ENCODE measurements at regions not wholly inside any gene's neighbourhood (a gene's known extent, or its start where the extent isn't known, plus 50 kb on each side); places are given as distances from the start of the nearest gene placed in this dataset.

DNA sequence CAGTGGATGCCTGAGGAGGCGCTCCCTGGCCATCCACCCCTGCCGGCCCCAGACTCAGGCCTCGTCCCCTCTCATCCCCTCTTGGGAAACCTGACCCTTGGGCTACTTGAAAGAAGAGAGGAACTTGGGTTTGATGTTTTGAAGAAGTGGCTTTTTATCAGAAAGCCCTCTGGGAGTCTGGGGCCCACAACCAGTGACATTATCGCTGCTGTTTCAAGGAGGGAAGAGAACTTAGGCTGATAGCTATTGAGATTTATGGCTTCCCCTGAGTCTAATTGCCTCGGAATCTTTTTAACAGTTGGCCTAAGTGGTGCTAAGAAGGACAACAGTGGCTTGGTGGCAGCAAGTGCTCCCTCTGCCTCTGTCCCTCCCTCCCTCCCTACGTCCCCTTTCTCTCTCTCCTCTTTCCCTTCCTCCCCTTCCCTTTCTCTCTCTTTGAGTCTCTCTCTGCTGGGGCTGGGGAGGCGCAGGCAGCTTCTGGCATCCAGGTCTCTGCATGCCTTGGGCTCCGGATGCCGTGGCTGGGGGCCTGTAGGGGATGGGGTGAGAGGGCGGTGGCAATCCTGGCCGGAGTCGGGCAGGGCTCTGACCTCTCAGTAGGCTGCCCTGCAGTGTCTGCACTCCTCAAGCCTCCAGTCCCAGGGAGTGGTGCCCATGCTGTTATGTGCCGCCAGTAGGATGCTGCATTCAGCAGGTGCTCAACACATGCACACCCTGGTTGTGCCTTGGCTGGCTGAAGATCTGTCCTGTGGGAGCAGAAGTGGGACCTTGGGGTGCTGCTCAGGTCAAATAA is 49.6 kb upstream of the RXRA start:
- no peak for FAIRE-seq
- TF ChIP-seq, protein P1, sequence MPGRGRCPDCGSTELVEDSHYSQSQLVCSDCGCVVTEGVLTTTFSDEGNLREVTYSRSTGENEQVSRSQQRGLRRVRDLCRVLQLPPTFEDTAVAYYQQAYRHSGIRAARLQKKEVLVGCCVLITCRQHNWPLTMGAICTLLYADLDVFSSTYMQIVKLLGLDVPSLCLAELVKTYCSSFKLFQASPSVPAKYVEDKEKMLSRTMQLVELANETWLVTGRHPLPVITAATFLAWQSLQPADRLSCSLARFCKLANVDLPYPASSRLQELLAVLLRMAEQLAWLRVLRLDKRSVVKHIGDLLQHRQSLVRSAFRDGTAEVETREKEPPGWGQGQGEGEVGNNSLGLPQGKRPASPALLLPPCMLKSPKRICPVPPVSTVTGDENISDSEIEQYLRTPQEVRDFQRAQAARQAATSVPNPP (IDR thresholded peaks at IDR 0.05; ENCODE audit: borderline replicate concordance, insufficient read depth, insufficient read length) = no peak
- TF ChIP-seq ZNF561 (CRISPR knock-in tag; conservative IDR thresholded peaks at IDR 0.05) = no peak
- peak; percentile 62 for TF ChIP-seq CBFA2T3 (IDR thresholded peaks at IDR 0.05)
- peak; percentile 78; the same call in 1 of the 2 replicates for TF ChIP-seq SPI1 (IDR thresholded peaks at IDR 0.05; ENCODE audit: borderline replicate concordance, low read depth, low read length)
- no peak for TF ChIP-seq ZNF436 (CRISPR knock-in tag; IDR thresholded peaks at IDR 0.05)
- no peak for TF ChIP-seq EP400 (IDR thresholded peaks at IDR 0.05)
- TF ChIP-seq RNF2 (IDR thresholded peaks at IDR 0.05) = peak; percentile 49; the same call in 1 of the 2 replicates
- TF ChIP-seq SLC30A9 (CRISPR knock-in tag; IDR thresholded peaks at IDR 0.05) = no peak
- peak; percentile 94 for TF ChIP-seq MEIS2 (IDR thresholded peaks at IDR 0.05; ENCODE audit: partially characterized antibody)
- TF ChIP-seq, protein P2, sequence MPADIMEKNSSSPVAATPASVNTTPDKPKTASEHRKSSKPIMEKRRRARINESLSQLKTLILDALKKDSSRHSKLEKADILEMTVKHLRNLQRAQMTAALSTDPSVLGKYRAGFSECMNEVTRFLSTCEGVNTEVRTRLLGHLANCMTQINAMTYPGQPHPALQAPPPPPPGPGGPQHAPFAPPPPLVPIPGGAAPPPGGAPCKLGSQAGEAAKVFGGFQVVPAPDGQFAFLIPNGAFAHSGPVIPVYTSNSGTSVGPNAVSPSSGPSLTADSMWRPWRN (IDR thresholded peaks at IDR 0.05; ENCODE audit: low read depth) = peak; percentile 81; the same call in 1 of the 2 replicates
- TF ChIP-seq PKNOX1 (IDR thresholded peaks at IDR 0.05) = peak; percentile 57; the same call in 1 of the 2 replicates
- no peak for TF ChIP-seq CHD1 (IDR thresholded peaks at IDR 0.05; ENCODE audit: low read length)
- peak; percentile 63 for TF ChIP-seq TEAD4 (IDR thresholded peaks at IDR 0.05; ENCODE audit: low read length)
- no peak for TF ChIP-seq TEAD4 (CRISPR knock-in tag; IDR thresholded peaks at IDR 0.05; ENCODE audit: borderline replicate concordance)
- peak; percentile 21; the same call in 1 of the 2 replicates for TF ChIP-seq LEF1 (IDR thresholded peaks at IDR 0.05)
- 0 out of 2 replicates have a peak, but pooled peaks have one; percentile 39 for TF ChIP-seq ARID1B (IDR thresholded peaks at IDR 0.05)
- peak; percentile 90 for TF ChIP-seq ZKSCAN8 (CRISPR knock-in tag; IDR thresholded peaks at IDR 0.05)
- no peak for TF ChIP-seq SIN3B (IDR thresholded peaks at IDR 0.05; ENCODE audit: low read depth)
- TF ChIP-seq ZNF146 (CRISPR knock-in tag; IDR thresholded peaks at IDR 0.05; ENCODE audit: unreplicated experiment) = no peak
- peak; percentile 19 to 82; a peak in 3 of 4 replicates for TF ChIP-seq RCOR1 (IDR thresholded peaks at IDR 0.05; ENCODE audit: borderline replicate concordance in 1 of 2, low read depth in 2 of 2, low read length in 2 of 2)

More for the DNA sequence above, 49.6 kb upstream of the RXRA start:
- peaks cover 7 to 80% of the 10 kb centered on the region in 2 experiments; a peak in 4 of 5 replicates for H3K27me3 ChIP-seq (ENCODE audit: control insufficient read depth in 2 of 2, insufficient read depth in 2 of 2, low read length in 2 of 2)
- no peaks in the 10 kb centered on the region for H3K36me3 ChIP-seq (ENCODE audit: control insufficient read depth, insufficient read depth, low read length)
- H3K9me3 ChIP-seq (replicated peaks; ENCODE audit: control insufficient read depth, insufficient read depth, low read depth, low read length) = peaks cover 4% of the 10 kb centered on the region
- no peak overlapping the region for H2AFZ ChIP-seq (ENCODE audit: low read depth, low read length)
- intact Hi-C loops (cut with micrococcal nuclease) = no loop called here
- H3K9ac ChIP-seq (ENCODE audit: insufficient read depth in 1 of 2, low read depth in 2 of 2, low read length in 2 of 2) = peak overlapping the region in 1 of 2 experiments; percentile 58; a peak in 1 of 4 replicates
- BruUV-seq (replicated peaks) = no TSS peak
- no peak overlapping the region for H3K4me3 ChIP-seq
- H3K9me1 ChIP-seq (ENCODE audit: control insufficient read depth, insufficient read depth, low read length) = no peaks in the 10 kb centered on the region
- peaks cover 0 to 13% of the 10 kb centered on the region in 2 experiments; a peak in 4 of 5 replicates for H3K4me1 ChIP-seq (replicated peaks in 1 of 2; ENCODE audit: control insufficient read depth in 2 of 2, insufficient read depth in 2 of 2, low read length in 2 of 2)
- peaks cover 16% of the 10 kb centered on the region; the same call in 1 of the 2 replicates for H4K20me1 ChIP-seq (replicated peaks; ENCODE audit: control insufficient read depth, insufficient read depth, low read length)
- ChIA-PET POLR2A (interaction anchor here (0.7 kb wide), 1 partner anchor 10 kb away, joined by 3 read pairs; no protein-coding TSS in a partner anchor), CTCF (ENCODE audit: low intra/inter-chr PET ratio) (no interaction called here)
- H3K79me2 ChIP-seq (ENCODE audit: control insufficient read depth, insufficient read depth, low read length) = no peaks in the 10 kb centered on the region
- DNase-seq (ENCODE audit: extremely low read depth in 1 of 4, low spot score in 3 of 4) = peak in 1 of 4 experiments; percentile 29
- ATAC-seq = peak; percentile 58
- in situ Hi-C loops (cut with MboI) = no loop called here
- 3% methylated on average over 6 of the region's 13 CpGs for WGBS (ENCODE audit: insufficient coverage, low coverage, missing lambda C conversion rate)
- no peak overlapping the region for H3K4me2 ChIP-seq (ENCODE audit: insufficient read depth, low read length)
- H3K27ac ChIP-seq (ENCODE audit: extremely low read depth, low read depth, low read length) = no peak overlapping the region
